ENCODE measurements at regions not wholly inside any gene's neighbourhood (a gene's known extent, or its start where the extent isn't known, plus 50 kb on each side); places are given as distances from the start of the nearest gene placed in this dataset.

DNA sequence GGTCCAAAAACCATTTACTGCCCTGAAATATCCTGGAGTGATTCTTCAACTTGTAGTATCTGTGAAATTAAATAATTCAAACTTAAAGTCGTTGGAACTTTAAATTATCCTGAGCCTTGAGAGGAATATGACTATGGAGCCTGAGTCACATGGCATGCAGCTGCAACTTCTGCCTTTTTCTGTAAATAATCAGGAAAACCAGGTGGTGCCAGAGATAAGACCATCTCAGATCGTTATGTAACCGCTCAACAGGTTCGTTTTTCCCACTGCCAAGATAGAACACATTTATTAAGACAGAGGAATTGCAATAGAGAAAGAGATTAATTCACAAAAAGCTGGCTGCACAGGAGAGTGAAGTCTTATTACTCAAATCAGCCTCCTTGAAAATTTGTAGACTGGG, 876.5 kb downstream of the SUCLG1 start:
- no peak for DNase-seq
- peaks cover 6% of the 10 kb centered on the region for H3K27me3 ChIP-seq
- H3K36me3 ChIP-seq: no peaks in the 10 kb centered on the region
- no peaks in the 10 kb centered on the region for H3K9me3 ChIP-seq (replicated peaks)
- H3K4me1 ChIP-seq: no peaks in the 10 kb centered on the region
- H3K4me3 ChIP-seq: no peak overlapping the region
- H3K27ac ChIP-seq: no peak overlapping the region

DNA sequence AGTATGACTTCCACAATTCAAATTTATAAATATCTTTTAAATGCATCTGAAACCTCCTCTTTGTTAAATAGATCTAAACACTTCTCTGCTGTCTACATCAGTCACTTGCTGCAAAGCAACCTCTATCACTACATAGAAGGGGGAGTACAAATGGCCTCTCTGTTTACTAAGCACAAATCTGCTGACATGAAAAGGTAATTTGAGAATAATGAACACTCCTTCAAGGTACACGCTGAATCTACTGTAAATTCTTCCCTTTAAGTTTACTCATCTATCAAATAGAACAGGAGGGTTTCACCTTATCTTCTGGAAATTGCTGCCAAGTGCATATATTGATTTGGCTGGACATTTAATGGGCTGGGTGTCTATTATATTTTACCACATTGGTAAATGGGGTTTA, 879.6 kb downstream of the SUCLG1 start:
- Histone ChIP-seq H3K4me1 (no peaks in the 10 kb centered on the region), H3K27me3 (no peaks in the 10 kb centered on the region), H3K9me3 (replicated peaks) (no peaks in the 10 kb centered on the region), H3K36me3 (no peaks in the 10 kb centered on the region), H3K4me3 (no peak overlapping the region), H3K27ac (no peak overlapping the region)
- DNase-seq: no peak

DNA sequence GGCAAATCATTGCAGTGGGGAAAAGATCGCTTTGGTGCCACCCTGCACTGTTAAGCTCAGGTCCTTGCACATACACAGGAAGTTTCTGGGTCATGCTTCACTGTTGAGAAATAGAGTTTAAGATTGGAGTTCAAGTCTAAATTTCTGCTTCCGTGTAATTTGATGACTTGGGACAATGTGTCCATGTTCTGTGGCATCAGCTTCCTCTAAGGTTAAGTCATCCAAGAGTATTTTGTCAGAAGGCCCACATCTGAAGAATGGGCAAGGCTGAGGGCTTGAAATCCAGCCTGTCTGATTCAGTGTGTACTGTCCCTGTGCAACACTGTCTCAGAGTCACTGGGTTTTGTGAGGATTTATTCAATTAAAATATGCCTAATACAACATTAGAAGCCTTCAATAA, 880.7 kb downstream of the SUCLG1 start:
- Histone ChIP-seq H3K27me3 (no peaks in the 10 kb centered on the region), H3K4me3 (no peak overlapping the region), H3K9me3 (replicated peaks) (no peaks in the 10 kb centered on the region), H3K27ac (no peak overlapping the region), H3K36me3 (no peaks in the 10 kb centered on the region), H3K4me1 (no peaks in the 10 kb centered on the region)
- no peak for DNase-seq

- H3K27ac ChIP-seq: no peak overlapping the region
- no peak overlapping the region for H3K4me3 ChIP-seq
- no peak for DNase-seq
- no peaks in the 10 kb centered on the region for H3K36me3 ChIP-seq
- H3K9me3 ChIP-seq (replicated peaks): no peaks in the 10 kb centered on the region
- H3K27me3 ChIP-seq: no peaks in the 10 kb centered on the region; the same call in 1 of the 2 replicates
- H3K4me1 ChIP-seq: no peaks in the 10 kb centered on the region
These were observed 884.5 kb downstream of the SUCLG1 start for GRCh38 chr2:83574614-83575013.

DNA sequence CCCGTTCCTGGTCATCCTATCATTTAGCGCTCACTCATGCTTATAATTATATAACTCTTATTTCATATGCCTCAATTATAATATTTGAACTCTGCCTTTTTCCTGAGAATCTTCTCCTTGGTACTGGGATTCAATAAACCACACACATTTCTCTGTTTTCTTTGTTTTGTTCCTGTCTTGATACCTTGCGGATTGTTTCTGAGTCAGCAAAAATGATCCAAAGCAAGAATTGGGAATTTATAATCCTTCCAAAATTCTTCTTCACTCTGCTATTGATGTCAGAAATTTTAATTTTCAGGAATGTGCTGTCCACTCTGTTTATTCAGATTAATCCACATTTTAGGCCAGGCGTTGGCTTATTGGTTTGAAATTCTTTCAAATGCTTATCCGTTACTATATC, 886.0 kb downstream of the SUCLG1 start:
- no peaks in the 10 kb centered on the region; the same call in 1 of the 2 replicates for H3K27me3 ChIP-seq
- no peaks in the 10 kb centered on the region for H3K4me1 ChIP-seq
- H3K27ac ChIP-seq: no peak overlapping the region
- DNase-seq: no peak
- H3K36me3 ChIP-seq: no peaks in the 10 kb centered on the region
- H3K9me3 ChIP-seq (replicated peaks): no peaks in the 10 kb centered on the region
- no peak overlapping the region for H3K4me3 ChIP-seq

- DNase-seq: no peak
- H3K27ac ChIP-seq: no peak overlapping the region
These were observed 886.7 kb downstream of the SUCLG1 start for GRCh38 chr2:83572400-83572799.

DNA sequence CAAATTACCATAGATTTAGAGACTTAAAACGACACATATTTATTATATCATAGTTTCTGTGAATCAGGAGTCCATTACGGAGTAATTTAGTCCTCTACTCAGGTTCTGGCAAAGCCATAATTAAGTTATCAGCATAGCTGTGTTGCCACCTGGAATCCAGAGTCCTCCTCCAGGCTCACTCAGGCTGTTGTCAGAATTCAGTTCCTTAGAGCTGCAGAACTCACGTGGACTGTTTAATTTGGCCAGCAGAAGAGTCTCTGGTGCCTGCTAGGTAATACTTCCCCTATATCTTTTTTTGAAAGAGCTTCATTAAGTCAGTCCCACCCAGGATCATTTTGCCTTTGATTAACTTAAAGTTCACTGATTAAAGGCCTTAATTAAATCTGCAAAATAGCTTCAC, 891.5 kb downstream of the SUCLG1 start:
- H3K4me1 ChIP-seq: no peaks in the 10 kb centered on the region
- H3K9me3 ChIP-seq (replicated peaks): no peaks in the 10 kb centered on the region
- no peaks in the 10 kb centered on the region; the same call in 1 of the 2 replicates for H3K27me3 ChIP-seq
- H3K36me3 ChIP-seq: no peaks in the 10 kb centered on the region
- no peak overlapping the region for H3K27ac ChIP-seq
- DNase-seq: no peak
- H3K4me3 ChIP-seq: no peak overlapping the region

More at GRCh38 chr2:83572400-83572799, 886.7 kb downstream of the SUCLG1 start:
- Histone ChIP-seq H3K4me1 (no peaks in the 10 kb centered on the region), H3K36me3 (no peaks in the 10 kb centered on the region), H3K9me3 (replicated peaks) (no peaks in the 10 kb centered on the region), H3K4me3 (no peak overlapping the region), H3K27me3 (no peaks in the 10 kb centered on the region; the same call in 1 of the 2 replicates)

DNA sequence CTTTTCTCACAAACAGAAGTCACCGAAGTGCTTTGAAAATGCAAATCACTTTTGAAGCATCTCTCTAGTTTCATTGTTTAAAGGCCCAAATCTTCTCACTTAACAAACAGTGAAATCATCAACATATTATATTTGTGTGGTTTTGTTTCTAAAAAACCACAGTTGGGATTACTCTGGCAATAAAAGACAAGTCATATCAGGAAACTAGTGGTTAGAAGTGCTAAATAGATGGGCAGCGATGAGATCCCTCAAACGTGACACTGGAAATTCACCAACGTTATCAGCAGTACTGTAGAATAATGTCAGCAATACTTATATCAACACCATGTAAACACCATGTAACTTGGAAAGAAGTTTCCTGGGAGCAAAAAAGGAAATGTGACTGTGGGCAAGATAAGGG, 893.5 kb downstream of the SUCLG1 start:
- Histone ChIP-seq H3K4me1 (no peaks in the 10 kb centered on the region), H3K27me3 (no peaks in the 10 kb centered on the region; the same call in 1 of the 2 replicates), H3K27ac (no peak overlapping the region), H3K9me3 (replicated peaks) (no peaks in the 10 kb centered on the region), H3K4me3 (no peak overlapping the region), H3K36me3 (no peaks in the 10 kb centered on the region)
- no peak for DNase-seq

DNA sequence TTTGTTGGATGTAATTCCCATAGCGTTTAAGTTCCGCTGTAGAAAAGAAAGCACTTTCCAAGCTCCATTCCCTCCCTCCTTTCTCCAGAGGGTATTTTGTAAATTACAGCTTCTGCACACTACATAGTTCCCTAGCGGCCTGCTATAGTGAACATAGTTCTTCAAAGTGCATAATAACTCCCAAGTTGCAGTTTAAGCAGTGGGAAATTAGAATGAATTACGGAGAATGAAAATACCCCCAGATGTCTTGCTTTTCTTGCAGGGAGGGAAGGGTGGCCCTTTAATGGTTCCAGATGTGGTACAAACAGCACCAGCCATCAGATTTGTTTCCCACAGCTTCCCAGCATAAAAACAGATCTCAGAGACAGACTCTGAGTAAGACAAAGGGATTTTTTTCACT, 893.9 kb downstream of the SUCLG1 start:
- no peak overlapping the region for H3K4me3 ChIP-seq

DNA sequence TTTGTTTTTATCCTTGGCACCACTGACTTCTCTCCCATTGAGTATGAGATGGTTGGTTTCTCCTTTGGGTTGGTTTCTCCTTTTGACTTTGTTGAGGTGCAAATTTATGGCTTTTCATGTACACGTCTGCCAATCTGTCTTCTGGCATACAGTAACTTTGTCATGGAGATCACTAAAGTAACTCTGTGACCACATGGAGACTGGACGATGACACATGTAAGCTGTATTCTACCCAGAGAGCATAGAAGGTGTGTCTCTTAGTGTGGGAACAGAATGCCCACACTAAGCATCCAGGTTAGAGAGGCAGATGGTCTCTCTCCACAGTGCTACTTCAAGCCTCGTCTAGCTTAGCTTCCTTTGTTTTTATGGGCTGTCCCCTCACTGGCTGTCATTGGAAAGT, 897.5 kb downstream of the SUCLG1 start:
- Histone ChIP-seq H3K27me3 (no peaks in the 10 kb centered on the region), H3K4me1 (no peaks in the 10 kb centered on the region), H3K4me3 (no peak overlapping the region), H3K36me3 (no peaks in the 10 kb centered on the region), H3K9me3 (replicated peaks) (no peaks in the 10 kb centered on the region), H3K27ac (no peak overlapping the region)
- DNase-seq: no peak

More for the DNA sequence above, 893.9 kb downstream of the SUCLG1 start:
- no peak overlapping the region for H3K27ac ChIP-seq
- no peaks in the 10 kb centered on the region for H3K36me3 ChIP-seq
- no peaks in the 10 kb centered on the region; the same call in 1 of the 2 replicates for H3K27me3 ChIP-seq
- DNase-seq: no peak
- no peaks in the 10 kb centered on the region for H3K9me3 ChIP-seq (replicated peaks)
- no peaks in the 10 kb centered on the region for H3K4me1 ChIP-seq

- Histone ChIP-seq H3K27me3 (0 out of 2 replicates have a peak, but pooled peaks cover 3% of the 10 kb centered on the region), H3K4me1 (no peaks in the 10 kb centered on the region), H3K9me3 (replicated peaks) (no peaks in the 10 kb centered on the region), H3K36me3 (no peaks in the 10 kb centered on the region), H3K27ac (no peak overlapping the region), H3K4me3 (no peak overlapping the region)
- DNase-seq: no peak
These were observed 922.5 kb downstream of the SUCLG1 start for GRCh38 chr2:83536556-83536955.

- no peaks in the 10 kb centered on the region for H3K9me3 ChIP-seq (replicated peaks)
- H3K27ac ChIP-seq: no peak overlapping the region
- no peaks in the 10 kb centered on the region for H3K4me1 ChIP-seq
- H3K36me3 ChIP-seq: no peaks in the 10 kb centered on the region
- 0 out of 2 replicates have a peak, but pooled peaks cover 3% of the 10 kb centered on the region for H3K27me3 ChIP-seq
- H3K4me3 ChIP-seq: no peak overlapping the region
- no peak for DNase-seq
These were observed 924.7 kb downstream of the SUCLG1 start for GRCh38 chr2:83534416-83534815.

DNA sequence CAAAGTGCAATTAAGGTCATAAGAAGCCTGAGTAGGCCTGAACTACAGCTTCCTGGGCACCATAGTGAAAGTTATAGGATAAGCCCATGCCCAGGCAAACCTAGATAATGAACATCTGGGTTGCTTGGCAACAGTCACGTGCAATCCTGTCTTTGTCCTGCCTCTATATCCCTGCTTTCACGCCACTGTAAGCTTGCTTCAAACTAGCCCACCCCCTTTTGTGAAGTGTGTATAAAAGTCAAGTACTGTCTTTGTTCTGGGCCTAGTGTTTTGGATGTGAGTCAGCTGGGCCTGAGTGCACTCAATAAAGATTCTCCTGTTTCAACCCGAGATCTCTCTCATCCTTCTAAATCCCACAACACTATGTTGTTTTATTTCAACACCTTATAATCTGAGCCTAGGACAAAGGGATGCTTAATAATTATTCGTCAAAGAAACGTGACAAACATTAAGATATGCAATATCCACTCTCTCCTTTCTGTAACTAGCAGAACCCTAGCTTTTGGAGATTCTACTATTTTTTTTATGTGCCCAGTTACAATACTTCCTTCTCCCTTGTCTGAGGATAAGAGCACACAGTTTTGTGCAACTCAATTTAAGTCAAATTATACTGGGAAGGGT, 927.8 kb downstream of the SUCLG1 start:
- Histone ChIP-seq H3K9me3 (replicated peaks) (no peaks in the 10 kb centered on the region), H3K27me3 (no peaks in the 10 kb centered on the region), H3K4me3 (no peak overlapping the region), H3K36me3 (no peaks in the 10 kb centered on the region), H3K27ac (no peak overlapping the region), H3K4me1 (no peaks in the 10 kb centered on the region)
- DNase-seq: no peak

DNA sequence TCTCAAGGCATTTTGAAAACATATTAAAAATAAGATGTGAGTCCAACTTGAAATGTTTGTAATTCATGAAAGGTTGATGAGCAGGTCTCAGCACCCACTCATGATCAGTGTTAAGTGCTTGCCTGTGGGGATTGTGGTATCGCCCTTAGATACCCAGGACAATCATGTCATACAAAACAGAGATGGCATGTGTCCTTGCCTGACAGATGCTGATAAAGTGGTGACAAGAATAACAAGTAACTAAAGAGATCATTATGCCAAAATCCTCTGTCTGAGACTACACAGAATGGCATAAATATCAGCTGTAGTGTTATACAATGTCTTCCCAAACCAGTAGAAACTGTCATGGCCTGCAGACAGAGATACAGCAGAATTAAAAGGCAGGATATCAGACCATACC, 930.3 kb downstream of the SUCLG1 start:
- Histone ChIP-seq H3K36me3 (no peaks in the 10 kb centered on the region), H3K27ac (no peak overlapping the region), H3K27me3 (no peaks in the 10 kb centered on the region; the same call in 1 of the 2 replicates), H3K9me3 (replicated peaks) (no peaks in the 10 kb centered on the region), H3K4me3 (no peak overlapping the region), H3K4me1 (no peaks in the 10 kb centered on the region)
- DNase-seq: no peak

GRCh38 chr2:83522891-83523493, 936.1 kb downstream of the SUCLG1 start:
- Histone ChIP-seq H3K27me3 (peaks cover 4% of the 10 kb centered on the region), H3K4me3 (no peak overlapping the region), H3K4me1 (no peaks in the 10 kb centered on the region), H3K27ac (no peak overlapping the region), H3K36me3 (no peaks in the 10 kb centered on the region), H3K9me3 (replicated peaks) (no peaks in the 10 kb centered on the region)
- DNase-seq: no peak
